DMS153 treated with DMSO at 0.1 percent for 48 hours (cell line): ENCODE measurements at regions not wholly inside any gene's neighbourhood (a gene's known extent, or its start where the extent isn't known, plus 50 kb on each side); places are given as distances from the start of the nearest gene placed in this dataset.
"Not testable (repeated sequence)": the region's sequence is repeated elsewhere in the genome, so short reads cannot be mapped to it uniquely, and the experiment has no call there.

Experiments
- DNase-seq: peaks from one replicate; lab custom pipeline; 2025; ENCODE audit not compliant: unreplicated experiment; lab: John Stamatoyannopoulos, UW

- DNase-seq = not testable (repeated sequence)
Observed at GRCh38 chr4:30124621-30125020, 595.5 kb upstream of the PCDH7 start.

- DNase-seq = no peak
Observed at GRCh38 chr4:30125868-30126267, 594.3 kb upstream of the PCDH7 start.

- DNase-seq = no peak
Observed at GRCh38 chr4:30126351-30126750, 593.8 kb upstream of the PCDH7 start.

- DNase-seq = not testable (repeated sequence)
Observed at GRCh38 chr4:30148828-30149227, 571.3 kb upstream of the PCDH7 start.

- DNase-seq = not testable (repeated sequence)
Observed at GRCh38 chr4:30149539-30149938, 570.6 kb upstream of the PCDH7 start.

GRCh38 chr4:30153427-30153826 lies 566.7 kb upstream of the PCDH7 start:
- DNase-seq = no peak

DNA sequence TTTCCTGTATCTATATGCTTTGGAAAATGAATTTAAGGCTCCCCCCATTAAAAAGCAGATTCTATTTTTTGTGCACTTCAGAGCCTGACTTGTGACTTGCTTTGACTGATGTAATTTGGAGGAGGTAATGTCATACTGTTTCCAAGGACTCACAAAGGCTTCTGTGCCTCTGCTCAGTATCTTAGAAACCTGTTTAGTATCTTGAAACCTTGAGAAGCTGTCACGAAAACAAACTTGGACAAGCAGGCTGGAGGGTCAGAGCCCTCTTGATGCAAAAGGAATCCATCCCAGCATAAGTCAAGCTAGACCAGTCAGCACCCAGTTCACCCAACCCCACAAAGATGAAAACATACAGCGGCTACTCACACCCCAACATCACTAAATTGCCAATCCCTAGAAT lies 560.0 kb upstream of the PCDH7 start:
- no peak for DNase-seq

DNA sequence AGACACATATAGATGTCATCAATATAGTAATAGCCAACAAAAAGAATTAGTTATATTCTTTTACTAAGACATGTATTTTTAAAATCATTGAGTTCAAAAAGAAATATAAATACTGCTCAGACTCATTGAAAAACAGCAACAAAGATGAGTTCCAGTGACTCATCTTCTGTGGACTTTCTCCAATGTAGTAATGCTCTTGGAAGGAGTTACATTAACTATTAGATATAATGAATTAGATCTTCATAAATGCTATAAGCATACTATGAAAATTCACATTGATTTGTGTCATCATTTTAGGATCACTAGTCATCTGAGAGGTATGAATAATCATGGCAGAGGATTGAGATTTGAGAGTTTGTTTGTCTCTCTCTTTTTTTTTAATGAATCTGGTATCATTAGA lies 547.8 kb upstream of the PCDH7 start:
- no peak for DNase-seq

GRCh38 chr4:30181512-30181911 lies 538.7 kb upstream of the PCDH7 start:
- no peak for DNase-seq

- DNase-seq = no peak
Observed at GRCh38 chr4:30181918-30182317, 538.3 kb upstream of the PCDH7 start.

DNA sequence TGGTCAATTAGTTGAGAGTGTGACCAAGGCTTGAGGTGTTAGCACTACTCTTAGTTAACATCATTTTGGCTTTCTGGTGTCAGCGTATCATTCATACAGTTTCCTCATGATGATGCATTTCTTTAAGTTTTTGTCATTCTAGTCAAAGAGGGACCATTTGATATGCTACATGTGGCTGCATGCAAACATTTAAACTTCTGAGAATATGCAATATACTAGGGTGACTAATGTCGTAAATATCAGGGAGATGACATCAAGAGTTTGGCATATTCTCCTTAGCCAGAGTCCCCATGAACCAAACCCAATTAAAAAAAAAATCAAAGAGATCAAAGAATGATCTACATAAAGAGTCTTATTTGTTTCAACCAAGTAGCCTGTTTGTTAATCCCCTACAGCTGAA lies 537.4 kb upstream of the PCDH7 start:
- DNase-seq = no peak

- DNase-seq = no peak
Observed at GRCh38 chr4:30191902-30192301, 528.3 kb upstream of the PCDH7 start.

GRCh38 chr4:30207389-30207788 lies 512.8 kb upstream of the PCDH7 start:
- DNase-seq = no peak

DNA sequence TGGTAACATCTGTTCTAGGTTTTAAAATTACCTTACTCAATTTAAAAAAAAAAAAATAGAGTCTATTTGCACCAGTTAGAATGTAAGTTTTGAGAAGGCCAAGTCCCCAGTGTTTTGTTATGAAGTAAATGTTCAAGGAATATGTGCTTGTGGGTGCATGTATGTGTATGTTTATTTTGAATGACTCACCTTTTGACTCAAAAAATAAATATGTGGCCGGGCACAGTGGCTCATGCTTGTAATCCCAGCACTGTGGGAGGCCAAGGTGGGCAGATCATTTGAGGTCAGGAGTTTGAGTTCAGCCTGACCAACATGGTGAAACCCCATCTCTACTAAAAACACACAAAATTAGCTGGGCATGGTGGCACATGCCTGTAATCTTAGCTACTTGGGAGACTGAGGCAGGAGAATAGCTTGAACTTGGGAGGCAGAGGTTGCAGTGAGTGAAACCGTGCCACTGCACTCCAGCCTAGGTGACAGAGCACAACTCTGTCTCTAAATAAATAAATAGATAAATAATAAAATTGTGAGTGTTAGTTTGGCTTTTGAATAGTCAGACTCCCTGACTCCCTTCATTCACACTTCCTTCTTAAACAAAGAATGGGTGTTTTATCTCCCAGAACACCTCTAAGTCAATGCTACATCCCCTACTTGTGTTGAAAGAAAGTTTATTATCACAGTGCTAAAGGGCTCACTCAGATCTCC lies 511.3 kb upstream of the PCDH7 start:
- no peak for DNase-seq

GRCh38 chr4:30215973-30216372 lies 504.2 kb upstream of the PCDH7 start:
- not testable (repeated sequence) for DNase-seq

GRCh38 chr4:30245140-30245539 lies 475.0 kb upstream of the PCDH7 start:
- no peak for DNase-seq

DNA sequence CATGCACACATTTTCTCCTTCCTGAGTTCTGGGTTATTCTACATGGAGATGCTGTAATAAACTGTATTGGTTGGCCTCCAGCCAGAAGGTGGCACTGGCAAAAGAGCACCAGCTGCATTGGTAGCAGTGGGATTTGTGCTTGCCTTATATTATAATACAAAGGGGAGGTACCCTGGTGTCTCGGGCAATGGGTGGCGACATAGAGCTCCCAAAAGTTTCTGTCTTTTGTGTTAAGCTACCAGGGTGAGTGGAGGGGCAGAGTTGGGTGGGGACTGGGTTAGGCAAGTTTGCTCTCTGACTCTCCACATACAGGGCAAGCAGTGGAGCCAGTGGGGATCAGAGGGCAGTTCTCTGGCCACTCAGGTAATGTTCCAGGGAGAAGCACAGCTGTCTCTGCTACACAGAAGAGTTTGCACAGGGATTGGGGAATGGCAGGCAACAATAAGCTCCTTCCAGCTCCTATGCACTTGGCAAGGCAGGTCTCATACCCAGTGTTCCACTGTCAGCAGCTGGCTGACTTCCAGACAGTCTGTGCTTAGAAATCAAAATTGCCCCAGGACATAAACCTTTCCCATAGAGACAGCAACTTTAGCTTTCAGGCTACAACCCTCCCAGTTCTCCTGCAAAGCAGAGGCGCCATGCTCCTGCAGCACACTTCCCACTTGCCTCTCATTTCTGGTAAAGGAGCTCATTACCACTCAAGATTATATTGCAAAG lies 463.9 kb upstream of the PCDH7 start:
- no peak for DNase-seq

GRCh38 chr4:30258949-30259348 lies 461.2 kb upstream of the PCDH7 start:
- no peak for DNase-seq

DNA sequence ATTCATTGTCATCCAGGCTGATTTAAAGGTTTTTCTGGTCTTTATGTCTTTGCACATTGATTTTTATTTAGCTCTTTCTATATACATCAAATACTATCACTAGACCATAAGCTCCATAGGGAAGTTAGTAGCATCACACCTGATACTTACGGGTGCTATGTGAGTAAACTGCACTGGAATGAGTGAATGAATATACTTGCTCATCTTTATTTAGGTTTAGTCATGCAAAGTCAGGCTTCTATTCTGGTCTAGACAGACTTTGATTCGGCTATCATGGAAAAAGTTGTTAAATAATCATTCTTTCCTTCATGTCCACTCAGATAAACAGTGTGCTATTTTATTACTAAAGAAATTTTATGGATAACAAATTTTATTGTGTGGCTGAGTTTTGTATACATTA lies 457.8 kb upstream of the PCDH7 start:
- no peak for DNase-seq

GRCh38 chr4:30264465-30264864 lies 455.7 kb upstream of the PCDH7 start:
- DNase-seq = no peak

- DNase-seq = no peak
Observed at GRCh38 chr4:30265716-30266115, 454.5 kb upstream of the PCDH7 start.

DNA sequence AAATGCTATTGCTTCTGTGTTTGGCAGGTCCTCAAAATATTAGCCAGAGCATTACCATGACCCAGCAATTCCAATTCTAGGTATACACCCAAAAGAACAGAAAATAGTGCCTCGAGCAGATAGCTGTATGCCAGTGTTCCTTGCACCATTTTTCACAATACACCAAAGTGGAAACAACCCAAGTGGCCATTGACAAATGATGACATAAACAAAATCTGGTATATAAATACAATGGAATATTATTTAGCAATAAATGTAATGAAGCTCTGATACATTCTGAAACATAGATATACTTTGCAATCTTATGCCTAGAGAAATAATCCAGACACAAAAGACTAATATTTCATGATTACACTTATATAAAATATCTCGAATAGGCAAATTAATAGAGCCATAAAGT lies 451.8 kb upstream of the PCDH7 start:
- no peak for DNase-seq

DNA sequence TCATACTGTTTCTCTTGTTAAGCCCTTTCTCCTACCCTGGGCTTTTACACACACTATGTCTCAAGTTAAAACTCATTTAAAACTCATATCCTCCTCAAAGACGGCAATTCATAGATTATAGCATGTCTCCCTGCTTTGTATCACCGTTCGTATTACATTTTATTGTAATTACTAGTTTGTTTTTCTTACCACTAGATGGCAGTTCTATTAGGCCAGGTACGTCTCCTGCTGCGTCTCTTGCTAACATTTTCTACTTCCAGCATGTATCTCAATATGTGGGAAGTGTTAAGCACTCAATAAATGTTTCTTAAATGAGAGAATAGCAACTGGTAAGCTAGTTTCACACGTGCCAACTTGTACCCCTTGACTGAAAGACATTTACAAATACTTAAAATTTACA lies 450.3 kb upstream of the PCDH7 start:
- DNase-seq = no peak
